HG02973 (cell line): ENCODE measurements at regions not wholly inside any gene's neighbourhood (a gene's known extent, or its start where the extent isn't known, plus 50 kb on each side); places are given as distances from the start of the nearest gene placed in this dataset.
"Not testable (repeated sequence)": the region's sequence is repeated elsewhere in the genome, so short reads cannot be mapped to it uniquely, and the experiment has no call there.

Experiments
- ATAC-seq: cut with Tn5 transposase; IDR thresholded peaks from one replicate; pipeline ENCODE4 v1.9.1; 2021; ENCODE audit warnings: moderate library complexity; ENCODE audit not compliant: unreplicated experiment

DNA sequence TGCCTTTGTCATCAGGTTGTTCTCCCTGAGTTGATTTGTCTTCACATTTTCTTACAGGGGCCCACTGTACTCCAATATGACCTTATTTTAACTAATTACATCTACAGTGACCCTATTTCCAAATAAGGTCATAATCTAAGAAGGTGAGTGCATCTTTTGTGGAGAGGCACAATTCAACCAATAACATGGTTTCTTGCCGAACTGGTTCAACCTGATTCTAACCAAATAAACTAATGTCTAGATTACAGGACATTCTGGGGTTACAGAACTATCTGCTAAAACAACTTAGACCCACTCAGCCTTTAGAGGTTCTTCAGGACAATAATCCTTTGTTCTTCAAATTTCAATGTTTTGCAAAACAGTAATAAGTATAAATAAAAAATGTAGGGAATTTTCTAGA is 496.5 kb upstream of the SOX11 start:
- no peak for ATAC-seq

DNA sequence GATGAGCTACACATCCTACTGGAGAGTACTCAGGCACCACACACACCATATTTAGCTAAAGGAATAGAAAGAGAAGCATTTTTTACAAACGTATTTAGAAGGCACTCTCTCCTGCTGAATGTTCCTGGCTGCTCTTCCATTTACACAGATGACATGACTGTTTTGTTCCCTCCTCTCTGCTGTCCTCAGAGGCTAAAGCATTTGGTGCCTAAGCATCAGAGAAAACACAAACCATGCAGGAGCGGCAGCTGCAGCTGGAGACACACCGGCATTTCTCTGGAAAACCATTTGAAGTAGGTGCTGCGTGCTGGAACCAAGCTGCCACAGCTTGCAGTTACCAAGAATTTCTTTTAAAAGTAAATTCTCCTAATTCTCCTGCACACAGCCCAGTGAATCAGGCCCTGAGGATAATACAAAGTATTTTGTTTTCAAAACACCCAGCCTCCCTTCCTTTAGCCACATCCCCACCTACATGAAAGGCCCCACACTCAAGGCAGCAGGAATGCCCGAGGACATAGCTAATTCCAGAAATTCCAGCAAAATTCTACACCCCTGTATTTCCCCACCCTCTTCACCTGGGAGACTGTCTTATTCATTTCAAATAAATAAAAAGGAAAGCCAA is 488.9 kb upstream of the SOX11 start:
- ATAC-seq = no peak

DNA sequence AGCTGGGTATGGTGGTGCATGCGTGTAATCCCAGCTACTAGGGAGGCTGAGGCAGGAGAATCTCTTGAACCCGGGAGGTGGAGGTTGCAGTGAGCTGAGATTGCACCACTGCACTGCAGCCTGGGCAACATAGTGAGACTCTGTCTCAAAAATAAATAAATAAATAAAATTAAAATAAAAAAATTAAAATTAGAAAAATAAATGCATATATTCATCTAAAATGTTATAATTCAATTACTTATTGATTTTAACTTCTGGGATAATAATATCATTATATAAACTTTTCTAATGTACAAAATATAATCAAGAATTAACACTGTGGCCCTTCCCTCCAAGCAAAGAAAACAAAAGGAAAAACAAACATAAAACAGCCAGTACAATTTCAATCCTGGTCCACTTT is 485.4 kb upstream of the SOX11 start:
- not testable (repeated sequence) for ATAC-seq

DNA sequence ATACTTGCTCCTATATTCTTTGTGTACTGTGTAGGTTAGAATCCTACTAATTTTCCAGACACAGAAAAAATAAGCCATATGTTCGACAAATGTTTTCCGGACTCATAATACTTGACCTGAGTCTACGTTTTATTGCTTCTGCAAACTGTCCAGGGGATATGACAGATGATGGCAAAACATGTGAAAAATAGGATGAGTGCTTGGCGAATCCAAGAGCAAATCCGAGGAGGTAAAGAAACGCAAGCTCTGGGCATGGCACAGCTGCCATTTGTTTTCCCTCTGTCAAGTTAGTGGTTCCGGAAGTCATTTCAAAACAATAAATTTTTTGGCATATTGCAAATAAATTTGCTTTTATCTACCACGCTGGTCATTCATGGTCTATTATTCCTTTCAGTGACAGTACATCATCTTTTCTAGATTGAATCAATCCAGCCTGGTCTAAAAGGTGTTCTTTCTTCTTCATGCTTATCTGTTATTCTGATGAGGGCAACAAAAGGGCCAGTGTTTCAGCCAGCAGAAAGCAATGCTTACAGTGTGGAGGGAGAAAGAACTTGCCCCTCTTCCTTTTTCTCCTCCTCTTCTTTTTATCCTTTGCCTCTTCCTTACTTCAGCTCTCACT is 476.1 kb upstream of the SOX11 start:
- no peak for ATAC-seq

DNA sequence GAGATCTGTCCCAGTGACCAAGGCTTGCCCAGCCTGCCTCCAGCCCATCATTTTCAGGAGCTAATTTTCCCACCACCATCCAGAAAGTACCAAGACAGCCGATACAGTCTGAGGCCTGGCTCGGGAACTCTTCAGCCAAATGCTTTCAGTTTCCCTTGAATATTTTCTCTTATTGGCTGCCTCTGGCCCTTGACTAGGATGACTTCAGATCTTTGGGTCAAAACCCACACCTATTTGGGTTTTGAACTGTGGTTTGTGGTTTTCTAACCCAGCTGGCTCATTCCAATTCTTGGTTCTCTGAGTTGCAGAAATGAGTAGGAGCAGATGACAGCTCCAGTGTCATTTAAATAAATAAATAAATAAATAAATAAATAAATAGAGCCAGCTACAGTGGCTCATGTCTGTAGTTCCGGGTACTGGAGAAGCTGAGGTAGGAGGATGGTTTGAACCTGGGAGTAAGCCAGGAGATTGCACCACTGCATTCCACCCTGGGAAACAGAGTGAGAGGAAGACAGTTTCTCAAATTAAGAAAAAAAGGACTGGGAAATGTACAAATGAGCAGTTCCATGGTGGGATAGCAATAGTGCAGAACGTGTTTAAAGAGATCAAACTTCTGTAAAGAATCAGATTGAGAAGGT is 465.0 kb upstream of the SOX11 start:
- no peak for ATAC-seq

DNA sequence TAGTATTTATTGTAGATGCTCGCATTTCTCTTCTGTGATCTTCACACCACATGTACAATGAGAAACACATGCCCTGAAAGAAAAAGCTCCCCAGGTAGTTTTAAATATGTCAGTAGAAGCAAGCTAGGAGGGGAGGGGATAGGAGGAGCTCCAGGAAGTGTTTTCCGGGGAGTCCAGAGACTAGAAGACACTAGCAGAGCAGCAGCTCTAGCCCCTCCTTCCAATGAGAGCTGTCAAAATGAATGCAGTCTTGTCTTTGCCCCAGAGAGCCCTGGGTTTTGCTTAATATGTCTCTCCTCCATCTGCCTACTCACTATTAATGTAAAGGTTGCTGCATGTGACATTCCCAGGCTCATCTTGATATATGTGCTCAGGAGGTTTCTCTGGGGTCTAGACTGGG is 462.6 kb upstream of the SOX11 start:
- ATAC-seq = no peak

DNA sequence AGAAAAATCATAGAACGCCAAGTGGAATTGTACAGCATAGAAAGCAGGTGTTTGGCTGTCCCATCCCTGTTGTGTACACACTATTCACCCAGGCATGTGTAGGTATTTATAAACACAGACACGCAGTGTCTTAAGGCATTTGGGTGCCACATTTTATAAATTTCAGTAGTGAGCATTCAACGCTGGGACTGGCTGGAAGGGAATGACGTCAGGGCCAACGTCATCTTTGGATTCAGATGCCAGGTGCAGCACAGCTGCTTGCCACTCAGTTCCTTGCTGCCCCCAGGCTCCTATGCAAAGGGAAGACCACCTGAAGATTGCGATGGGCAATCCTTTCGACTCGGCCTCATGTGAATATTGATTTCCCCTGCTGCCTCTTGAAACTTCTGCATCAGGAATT is 461.7 kb upstream of the SOX11 start:
- ATAC-seq = no peak

DNA sequence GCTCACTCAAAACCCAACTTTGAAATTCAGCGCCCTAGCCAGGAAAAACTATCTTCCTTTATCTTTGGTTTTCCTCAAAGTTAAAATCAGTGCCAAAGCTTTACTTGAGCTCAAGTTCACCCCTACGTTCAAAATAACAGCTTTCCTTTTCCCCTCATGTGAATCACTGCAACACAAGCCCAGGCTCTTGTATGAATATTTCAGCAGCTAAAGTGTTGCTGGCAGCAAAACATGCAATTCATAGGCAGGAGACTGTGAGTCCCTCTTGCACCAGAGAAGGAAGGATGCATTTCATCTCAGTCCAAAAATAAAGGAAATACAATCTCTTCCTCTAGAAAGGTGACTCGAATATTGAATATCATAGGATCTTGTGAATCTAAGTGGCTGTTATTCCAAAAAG is 461.3 kb upstream of the SOX11 start:
- ATAC-seq = no peak

DNA sequence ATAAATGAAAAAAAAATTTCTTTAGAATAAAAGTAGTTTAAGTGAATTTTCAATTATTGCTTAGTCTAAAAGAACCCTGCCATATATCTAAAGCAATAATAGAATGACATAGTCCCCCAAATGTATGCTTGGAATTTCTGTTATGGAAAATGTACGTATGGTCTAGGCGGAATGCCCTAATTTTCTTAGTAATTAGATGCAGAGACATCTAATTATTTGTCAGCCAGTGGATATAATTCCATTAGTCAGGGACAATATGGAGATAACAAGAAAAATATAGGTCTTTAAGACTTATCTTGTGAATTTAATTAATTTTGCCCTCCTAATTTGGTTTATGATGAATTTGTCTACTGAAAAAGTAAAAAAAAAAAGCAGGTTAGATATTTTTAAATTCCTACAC is 460.9 kb upstream of the SOX11 start:
- ATAC-seq = no peak

DNA sequence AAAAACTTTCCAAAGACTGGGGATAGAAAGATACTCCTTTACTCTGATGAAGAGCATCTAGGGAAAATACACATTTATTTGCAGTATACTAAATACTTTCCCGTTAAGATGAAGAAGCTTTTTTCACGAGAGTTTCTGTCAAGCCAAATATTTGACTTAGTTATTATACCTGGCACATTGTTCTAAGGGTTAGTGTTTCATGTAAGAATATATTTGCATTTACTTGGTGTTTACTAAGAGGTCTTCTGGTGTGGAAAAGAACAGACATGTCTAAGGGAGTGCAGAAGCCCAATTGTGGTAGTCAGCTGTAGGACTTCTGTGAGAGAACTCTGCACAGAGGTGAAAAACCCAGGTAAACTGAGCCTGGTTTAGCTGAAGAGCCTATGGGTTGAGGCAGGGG is 457.6 kb upstream of the SOX11 start:
- ATAC-seq = no peak

DNA sequence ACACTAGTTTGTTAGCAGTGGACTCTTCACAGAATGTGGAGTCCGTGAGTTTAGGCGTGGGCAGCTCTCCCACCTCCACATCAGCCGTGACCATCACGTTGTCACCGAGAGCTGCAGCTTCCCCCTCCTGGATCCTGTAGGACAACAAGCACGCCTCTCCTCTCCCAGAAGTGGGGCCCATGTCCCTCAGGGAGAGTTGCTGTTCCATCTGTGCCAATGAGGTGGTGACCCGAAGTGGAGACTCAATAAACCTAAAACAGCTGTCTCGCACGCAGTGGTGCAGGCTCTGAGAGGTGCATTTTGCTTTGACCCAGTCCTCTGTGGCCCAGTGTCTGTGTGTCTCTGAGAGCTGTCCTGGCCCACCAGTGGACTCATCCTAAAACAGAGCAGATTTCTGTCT is 456.5 kb upstream of the SOX11 start:
- no peak for ATAC-seq

DNA sequence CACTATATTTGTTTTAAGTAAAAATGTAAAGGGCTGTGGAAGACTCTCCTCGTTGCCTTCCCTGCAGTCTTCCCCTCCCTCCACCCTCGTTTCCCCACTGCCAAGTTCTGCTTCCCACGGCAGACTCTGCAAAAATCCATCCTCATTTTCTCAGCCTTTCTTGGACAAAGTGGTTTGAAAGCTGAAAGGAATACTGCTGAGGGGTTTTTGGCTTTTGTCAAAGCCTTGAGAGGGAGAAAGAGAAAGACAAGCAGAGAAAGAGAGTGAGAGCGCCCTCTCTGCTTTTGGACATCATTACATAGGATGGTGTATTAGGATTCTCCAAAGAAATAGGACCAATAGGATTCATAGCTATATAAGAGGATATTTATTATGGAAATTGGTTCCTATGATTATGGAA is 455.9 kb upstream of the SOX11 start:
- ATAC-seq = no peak

DNA sequence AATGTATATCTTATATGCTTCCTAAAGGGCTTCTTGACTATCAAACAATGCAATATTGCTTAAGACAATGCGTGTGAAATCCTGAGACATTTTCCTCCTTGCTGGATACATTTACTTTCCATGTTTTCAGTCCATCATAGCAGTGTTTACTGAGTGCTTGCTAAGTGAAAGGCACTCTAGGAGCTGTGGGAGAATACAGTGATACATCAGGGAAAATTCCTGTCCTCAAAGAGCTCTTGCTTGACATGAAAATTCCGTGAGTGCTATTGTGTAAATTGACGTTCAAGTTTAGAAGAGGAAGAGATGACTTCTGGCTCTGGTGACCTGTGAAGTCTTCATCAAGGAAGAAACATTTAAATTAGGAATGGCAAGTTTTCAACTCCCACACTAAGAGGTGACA is 449.4 kb upstream of the SOX11 start:
- ATAC-seq = no peak

DNA sequence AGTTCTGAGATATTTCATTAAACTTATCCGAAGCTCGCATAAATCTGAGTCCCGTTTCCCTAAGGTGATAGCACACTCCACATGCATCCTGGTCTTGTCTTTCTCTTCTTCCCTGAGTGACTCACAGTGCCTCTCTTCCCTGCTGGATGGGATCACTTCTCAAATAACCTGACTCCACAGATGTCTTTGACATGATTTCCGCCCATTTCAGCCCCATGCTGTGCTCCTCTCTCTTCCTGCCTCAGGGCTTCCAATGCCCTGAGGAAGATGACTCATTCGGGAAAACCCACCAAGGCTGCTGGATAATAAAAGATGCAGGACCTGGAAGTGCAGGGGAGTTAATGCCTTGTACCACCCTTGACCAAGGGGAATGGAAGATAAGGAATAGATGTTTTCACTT is 441.7 kb upstream of the SOX11 start:
- no peak for ATAC-seq

DNA sequence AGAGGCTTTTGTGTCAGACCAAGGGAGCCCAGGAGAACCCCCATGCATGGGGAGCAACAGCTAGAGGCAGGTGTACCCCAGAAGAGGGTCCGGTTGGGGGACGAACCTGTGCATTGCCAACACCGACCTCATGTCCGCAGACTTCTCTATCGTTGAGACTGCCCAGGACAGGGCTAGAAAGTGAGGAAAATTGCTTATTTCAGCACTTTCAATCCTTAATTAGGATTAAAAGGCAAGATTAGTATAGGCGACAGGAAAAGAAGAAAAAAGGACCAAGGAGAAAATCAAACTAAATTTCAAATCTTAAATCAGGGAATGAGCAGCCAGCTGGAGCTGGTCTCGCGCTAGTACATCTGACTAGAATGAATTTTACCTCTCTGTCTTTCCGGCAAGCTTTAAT is 438.9 kb upstream of the SOX11 start:
- ATAC-seq = no peak

DNA sequence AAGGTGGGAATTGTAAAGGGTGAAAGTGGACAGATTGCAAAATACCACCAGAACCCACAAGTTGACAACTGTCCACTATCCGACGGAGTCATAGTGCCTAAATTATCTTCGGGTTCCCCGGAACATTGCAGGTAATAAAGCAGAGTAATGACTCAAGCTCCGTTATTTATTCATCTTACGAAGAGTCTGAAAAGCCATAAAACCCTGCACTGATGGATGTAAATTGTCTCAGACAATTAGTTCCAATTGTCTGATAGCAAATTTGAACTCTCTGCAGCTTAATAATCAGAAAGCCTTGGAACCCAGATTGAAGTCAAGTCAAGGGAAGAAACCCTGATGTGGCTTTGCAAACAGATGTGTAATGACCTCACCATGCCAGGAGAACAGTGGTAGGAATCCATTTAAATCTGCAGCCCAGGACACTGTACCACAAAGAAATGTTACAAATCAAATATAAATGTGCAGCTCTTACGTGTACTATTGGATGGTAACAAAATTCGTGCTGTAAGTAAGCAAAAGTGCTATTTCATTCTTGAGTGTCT is 437.3 kb upstream of the SOX11 start:
- ATAC-seq = no peak

DNA sequence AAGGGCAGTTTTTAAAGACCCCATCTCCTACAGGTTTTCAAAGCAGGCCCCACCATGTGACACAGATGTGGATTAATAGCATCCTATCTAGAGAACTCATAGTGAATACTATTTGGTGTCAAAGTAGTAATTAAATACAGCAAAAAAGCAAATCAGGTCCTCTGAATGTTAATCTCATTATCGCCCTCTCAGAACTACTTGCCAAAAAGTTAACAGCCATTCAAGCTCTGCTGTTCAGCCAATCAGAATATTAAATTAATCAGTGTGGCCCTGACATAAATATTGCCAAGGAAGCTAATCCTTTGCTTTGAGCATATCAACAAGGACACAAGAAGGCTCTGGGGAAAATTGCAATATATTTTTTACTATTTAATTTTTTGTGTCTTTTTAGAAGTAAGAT is 428.9 kb upstream of the SOX11 start:
- no peak for ATAC-seq

DNA sequence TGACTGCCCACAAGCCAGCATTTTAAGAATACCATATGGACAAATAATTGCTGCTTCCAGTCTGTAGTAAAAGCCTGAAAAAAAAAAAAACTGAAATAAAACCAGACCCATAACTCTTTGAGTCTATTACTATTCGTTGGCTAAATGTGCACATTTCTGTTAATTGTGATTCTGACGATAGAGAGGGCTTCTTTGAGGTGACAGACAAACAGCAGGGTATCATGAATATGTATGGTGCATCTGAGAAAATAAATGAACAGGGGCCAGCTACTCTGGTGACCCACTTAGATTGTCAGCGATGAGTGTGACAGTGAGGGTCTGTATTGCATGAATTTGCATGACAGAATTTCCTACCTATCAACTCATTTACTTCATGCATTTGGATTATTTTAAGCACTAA is 427.8 kb upstream of the SOX11 start:
- no peak for ATAC-seq

DNA sequence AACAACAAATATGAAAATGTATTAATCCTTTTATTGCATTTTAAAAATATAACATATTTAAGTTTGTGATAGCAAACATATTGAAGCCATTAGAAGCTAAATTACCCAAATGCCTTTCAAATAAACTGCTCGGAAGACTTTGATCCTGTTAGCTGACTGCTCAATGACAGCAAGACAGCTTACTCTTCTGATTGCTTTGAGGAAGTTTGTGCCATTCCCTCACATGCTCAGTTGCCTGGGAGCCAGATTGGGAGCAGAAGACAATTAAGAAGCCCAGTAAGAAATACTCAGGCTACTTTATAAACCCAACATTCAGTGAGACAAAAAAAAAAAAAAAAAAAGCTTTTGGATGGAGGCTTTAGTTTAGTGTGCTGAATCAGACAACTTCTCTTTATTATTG is 407.1 kb upstream of the SOX11 start:
- no peak for ATAC-seq

DNA sequence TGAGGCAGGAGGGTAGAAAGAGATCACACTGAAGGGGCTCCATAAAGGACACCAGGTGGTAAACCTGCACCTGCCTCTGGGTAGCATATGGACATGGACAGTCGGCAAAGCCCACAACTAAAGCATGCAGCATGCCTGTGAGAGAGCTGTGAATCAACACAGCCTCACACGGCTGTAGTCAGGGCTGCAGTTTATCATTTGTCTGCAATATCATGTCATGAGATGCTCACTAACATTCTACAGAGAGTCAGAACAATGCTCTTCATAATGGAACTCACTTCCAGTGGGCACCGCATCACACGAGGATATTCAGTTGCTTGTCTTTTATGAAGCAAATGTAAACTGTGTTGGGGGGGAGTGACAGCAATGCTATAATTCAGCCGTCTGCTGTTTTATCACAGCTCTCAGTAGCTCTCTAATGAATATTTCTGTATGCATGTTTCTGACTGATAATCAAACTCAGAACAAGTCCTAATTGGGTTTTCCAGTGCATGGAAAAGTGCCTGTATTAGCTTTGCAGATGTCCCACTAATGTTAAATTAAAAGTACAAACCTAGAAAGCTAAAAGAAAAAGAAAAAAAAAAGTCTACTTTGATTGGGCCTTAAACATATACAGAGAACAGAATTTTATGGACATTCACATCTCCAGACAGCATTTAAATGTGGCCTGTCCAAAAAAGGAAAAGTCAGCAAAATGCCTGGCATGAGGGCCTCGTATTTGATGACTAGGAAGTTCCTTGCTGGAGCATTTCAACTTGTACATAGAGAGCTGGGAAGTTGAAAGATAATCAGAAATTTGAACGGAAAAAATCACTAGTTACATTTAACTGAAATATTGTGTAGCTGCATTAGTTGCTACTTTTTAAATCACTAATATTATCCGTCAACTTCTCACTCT is 406.1 kb upstream of the SOX11 start:
- ATAC-seq = no peak

DNA sequence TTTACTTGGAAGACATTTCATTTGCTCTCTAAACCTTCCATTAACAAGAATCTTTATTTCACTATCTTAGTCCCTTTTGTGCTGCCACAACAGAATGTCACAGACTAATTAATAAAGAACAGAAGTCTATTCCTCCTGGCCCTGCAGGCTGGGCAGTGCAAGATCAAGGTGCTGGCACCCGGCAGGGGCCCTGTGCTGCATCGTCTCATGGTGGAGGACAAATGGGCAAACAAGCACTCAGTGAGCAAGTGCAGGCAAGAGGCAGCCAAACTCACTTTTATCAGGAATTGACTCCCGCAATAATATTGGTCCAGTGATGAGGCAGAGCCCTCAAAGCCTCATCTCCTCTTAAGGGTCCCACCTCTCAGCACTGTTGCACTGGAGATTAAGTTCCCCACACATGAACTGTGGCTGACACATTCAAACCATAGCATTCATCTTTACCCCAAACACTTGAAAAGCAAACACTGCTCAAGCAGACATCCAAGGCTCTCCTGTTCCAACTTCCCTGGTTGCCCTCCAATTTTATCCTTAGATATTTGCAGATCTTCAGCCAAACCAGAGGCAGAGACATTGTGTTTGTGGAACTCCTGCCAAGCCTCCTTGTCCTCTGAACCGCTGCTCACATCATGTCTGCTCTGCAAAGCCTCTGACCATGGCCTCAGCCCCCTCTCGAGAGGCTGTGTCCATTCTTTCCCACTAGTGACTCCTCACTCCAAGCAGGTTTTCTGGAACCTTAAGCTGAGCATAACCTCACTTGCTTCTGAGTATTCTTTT is 404.4 kb upstream of the SOX11 start:
- ATAC-seq = no peak
